GM19351 (cell line): ENCODE measurements at regions not wholly inside any gene's neighbourhood (a gene's known extent, or its start where the extent isn't known, plus 50 kb on each side); places are given as distances from the start of the nearest gene placed in this dataset.

Experiments
- ATAC-seq: cut with Tn5 transposase; IDR thresholded peaks from one replicate; pipeline ENCODE4 v1.9.1; 2021; ENCODE audit warnings: mild to moderate bottlenecking, moderate library complexity; ENCODE audit not compliant: unreplicated experiment

DNA sequence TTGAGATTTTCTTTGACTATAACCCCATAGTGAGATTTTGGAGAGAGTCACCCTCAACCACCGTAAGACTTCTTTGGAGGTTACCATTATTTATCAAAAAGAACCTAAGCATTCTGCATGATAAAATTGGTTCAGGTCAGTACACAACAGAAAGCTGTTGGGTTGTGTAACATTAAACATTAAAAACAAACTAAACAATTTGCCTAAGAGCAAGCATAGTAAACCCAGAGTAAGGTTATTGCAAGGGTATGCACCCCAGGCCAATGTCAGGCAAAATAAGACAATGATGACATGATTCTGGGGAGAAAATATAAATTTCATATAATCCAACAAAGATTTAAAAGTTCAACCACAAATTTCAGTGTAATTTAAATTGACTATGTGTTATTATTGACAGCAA is 472.4 kb downstream of the SH2D1A start:
- no peak for ATAC-seq

DNA sequence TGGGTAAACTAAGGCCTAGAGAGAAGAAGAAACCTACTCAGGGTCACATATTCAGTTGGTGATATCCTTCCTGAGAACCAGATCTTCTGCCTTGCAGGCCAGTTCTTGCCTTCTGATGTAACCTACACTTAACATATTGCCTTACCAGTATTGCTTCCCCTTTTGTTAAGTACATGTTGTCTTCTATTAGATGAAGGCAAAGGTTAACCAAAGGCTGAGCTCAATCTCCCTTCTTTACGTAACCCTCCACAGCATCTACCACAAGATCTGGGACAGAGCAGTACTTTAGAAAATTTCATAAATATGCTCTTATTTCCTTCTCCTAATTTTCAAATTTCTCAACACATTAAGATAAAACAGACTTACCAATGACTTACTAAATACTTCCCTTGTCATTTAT is 474.4 kb downstream of the SH2D1A start:
- ATAC-seq: no peak

DNA sequence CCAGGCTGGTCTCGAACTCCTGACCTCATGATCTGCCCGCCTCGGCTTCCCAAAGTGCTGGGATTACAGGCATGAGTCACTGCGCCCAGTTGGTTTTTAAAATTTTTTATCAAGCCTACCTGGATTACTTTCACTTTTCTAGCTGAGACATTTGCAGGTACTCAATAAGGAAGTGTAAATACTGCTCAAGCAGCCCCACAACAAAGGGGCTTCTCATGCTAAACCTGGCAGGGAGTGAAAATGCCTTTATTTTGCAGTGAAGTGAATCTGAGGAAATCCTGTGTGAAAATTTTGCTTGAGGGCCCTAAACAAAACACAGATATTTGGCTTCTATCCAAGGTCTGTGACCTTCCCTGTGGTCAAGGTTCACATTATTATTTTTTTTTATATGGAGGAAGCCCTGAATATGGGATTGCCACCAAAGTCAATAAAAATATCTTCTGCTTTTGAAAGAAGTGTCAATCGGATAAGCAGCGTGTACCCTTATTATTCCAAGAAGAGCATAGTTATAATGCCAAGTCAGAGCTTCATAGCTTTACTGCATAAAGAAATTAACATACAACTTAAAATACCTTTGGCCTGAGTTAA is 481.0 kb downstream of the SH2D1A start:
- no peak for ATAC-seq

- no peak for ATAC-seq
Observed at GRCh38 chrX:124829930-124830329, 483.6 kb downstream of the SH2D1A start.

DNA sequence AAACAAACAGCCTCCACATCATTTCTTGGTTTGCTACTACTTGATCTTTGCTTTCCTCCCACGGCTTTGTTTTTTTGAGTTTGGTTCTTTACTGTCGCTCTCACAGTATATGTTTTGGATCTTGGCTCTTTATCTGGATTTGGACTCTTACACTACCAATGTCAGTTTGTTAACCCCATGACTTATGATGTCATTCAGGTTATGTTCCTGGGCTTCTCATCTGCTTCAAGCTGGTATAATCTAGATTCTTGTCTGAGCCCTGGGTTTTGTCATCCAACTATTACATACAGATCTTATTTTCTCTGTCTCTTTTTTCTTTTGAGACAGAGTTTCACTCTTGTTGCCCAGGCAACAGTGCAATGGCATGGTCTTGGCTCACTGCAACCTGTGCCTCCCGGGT is 482.9 kb upstream of the TEX13C start:
- ATAC-seq: no peak

DNA sequence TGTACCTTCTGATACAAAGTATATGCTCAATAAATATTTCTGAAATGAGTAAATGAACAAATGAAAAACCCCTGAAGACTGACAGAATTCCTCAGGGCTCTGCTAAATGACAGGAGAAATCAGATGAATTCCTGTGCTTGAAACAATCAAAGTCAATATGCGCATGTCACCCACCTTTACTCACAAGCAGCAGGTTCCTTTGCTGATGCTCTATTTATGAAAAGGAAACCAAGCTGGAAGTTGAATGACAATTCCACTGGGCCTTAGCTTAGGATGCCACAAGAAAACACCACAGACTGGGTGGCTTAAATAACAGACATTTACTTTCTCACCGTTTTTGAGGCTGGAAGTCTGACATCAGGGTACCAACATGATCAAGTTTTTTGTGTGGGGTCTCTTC is 477.5 kb upstream of the TEX13C start:
- no peak for ATAC-seq

- no peak for ATAC-seq
Observed at GRCh38 chrX:124860736-124861135, 458.9 kb upstream of the TEX13C start.

- no peak for ATAC-seq
Observed at GRCh38 chrX:124862301-124862700, 457.4 kb upstream of the TEX13C start.

GRCh38 chrX:124863303-124863702 is 456.4 kb upstream of the TEX13C start:
- no peak for ATAC-seq

- no peak for ATAC-seq
Observed at GRCh38 chrX:124887572-124887971, 432.1 kb upstream of the TEX13C start.

GRCh38 chrX:124895947-124896346 is 423.7 kb upstream of the TEX13C start:
- ATAC-seq: no peak

DNA sequence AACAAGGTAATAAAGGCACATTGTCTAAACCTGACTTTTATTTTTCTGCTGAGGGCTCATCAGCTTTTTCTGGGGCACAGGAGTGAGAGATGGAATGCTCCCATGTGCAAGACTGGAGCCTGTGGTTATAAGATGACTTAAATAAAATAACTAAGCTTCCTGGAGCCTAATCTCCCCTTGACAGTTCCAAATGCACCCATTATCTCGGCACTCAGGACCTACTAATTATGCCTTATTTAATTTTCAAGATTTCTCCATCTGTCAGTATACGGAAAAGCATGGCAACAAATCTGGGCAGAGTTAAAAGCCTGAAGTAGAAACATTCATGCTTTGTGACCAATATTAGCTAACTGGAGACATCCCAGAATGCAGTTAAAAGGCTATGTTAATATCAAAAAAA is 416.7 kb upstream of the TEX13C start:
- no peak for ATAC-seq

DNA sequence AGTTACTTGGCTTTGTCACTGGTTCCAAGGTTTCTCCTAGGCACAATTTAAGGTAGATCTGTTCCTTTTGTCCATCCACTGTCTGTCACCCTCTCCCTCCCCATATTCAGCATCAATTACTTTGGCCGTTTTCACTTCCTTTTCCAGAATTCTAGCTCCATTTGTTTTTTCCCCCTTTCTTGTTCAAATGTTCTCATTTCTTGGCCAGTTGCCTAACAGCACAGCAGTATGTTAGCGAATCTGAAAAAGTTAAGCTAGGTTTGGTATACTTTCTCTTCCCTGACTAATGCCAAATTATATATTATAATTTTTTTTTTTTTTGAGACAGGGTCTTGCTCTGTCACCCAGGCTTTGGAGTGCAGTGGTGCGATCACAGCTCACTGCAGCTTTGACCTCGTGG is 409.1 kb upstream of the TEX13C start:
- ATAC-seq: no peak

- no peak for ATAC-seq
Observed at GRCh38 chrX:124917011-124917410, 402.7 kb upstream of the TEX13C start.

GRCh38 chrX:124925681-124926080 is 394.0 kb upstream of the TEX13C start:
- no peak for ATAC-seq

DNA sequence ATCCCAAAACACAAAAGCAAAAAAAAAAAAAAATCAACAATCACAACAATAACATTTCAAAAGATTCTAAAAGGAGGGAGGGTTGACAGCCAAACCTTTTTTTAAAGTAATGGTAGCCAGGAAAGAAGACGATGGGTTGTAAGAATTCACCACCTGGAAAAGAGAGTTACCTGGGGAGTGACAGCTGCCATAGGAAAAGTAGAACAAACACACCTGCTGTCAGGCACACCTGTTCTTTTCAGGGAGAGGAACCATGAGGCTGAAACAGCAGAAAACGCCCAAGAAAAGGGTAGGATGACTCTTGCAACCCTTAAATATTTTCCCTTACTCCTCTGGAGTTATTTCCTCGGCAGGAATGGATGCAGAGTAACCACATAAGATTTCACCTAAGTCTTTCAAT is 388.4 kb upstream of the TEX13C start:
- ATAC-seq: no peak

DNA sequence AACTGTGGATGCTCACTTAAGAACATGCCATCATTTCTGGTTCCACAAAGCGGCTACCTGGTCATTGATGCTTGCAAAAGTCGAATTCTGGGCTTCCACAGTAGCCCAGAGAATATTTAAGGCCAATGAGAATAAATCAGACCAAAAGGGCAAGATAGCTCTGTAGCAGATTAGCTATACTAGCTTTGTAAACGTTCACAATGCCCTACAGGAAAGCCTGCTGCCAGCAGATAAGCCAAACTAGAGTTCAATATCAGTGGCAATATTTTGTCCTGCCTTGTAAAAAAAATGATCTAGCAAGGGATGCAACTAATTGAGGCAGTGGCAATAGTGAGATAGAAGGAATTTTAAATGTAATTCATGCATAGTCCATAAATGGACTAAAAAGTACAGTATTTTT is 387.7 kb upstream of the TEX13C start:
- ATAC-seq: no peak

GRCh38 chrX:124938715-124939114 is 381.0 kb upstream of the TEX13C start:
- ATAC-seq: no peak

DNA sequence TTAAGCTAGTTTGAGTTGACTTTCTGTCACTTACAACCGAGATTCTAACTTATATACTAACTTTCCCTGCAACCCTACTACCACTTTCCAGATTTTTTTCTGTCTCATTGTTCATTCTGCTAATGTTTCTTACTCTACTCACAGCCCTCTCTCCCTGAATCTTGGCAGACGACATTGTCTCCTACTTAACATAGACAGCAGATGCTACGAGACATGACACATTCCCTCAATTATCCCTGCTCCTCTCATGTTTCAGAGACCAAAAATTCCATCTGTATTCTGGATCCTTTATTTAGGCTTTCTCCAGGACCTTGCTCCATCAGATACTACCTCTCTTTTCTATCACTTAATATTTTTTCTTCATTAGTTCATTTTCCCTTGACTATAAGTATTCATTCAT is 379.1 kb upstream of the TEX13C start:
- no peak for ATAC-seq

DNA sequence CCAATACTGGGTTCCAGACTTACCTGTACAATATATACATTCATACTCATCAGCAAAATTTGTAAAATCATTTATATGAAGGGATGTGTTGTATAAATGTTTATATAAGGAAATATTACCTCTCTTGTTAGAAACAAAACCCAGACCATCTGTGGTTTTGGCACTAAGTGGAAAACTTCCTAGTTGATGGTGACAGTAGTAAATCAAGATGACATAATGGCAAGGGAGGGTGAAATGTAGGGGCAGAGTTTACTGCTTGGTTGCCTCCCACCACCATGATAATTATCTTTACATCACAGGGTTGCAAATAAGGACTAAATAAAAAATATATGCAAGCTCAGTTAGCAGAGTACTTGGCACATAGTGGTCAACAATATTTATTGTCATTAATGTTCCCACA is 365.3 kb upstream of the TEX13C start:
- ATAC-seq: no peak

GRCh38 chrX:124960454-124960853 is 359.2 kb upstream of the TEX13C start:
- no peak for ATAC-seq

DNA sequence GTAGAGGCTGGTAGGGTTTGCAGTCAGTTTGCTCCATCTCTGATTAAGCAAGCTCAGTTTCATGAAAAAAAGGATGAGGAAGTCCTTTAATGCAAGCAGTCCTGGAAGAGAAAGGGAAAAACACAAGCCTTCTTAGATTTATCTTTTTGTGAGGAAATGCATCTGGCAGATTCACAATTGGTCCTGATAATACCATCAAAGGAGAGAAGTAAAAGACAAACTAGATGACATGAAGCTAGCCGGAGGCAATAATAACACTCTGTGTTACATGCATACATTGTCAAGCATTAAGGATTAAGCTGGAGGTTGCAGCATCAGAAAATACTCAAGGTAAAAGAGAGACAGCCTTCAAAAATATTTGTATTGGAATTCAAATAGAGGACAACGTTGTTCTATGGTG is 356.0 kb upstream of the TEX13C start, which contains the start of gene TENM1:
Gene TENM1 (minus strand): TSS at position 101 of the 400 bp plus-strand sequence.
- no peak for ATAC-seq

GRCh38 chrX:124975456-124975855 is 344.2 kb upstream of the TEX13C start:
- no peak for ATAC-seq
